ENCODE measurements at regions not wholly inside any gene's neighbourhood (a gene's known extent, or its start where the extent isn't known, plus 50 kb on each side); places are given as distances from the start of the nearest gene placed in this dataset.

- TF ChIP-seq FOXM1 (IDR thresholded peaks at IDR 0.05; ENCODE audit: borderline replicate concordance) (no peak), NFRKB (IDR thresholded peaks at IDR 0.05) (no peak), SP1 (IDR thresholded peaks at IDR 0.05) (no peak), ELF4 (IDR thresholded peaks at IDR 0.05) (no peak), PKNOX1 (IDR thresholded peaks at IDR 0.05) (no peak), SUZ12 (IDR thresholded peaks at IDR 0.05) (no peak)
Measured at GRCh38 chr1:208818770-208819445, 574.7 kb upstream of the PLXNA2 start.
